ENCODE measurements at regions not wholly inside any gene's neighbourhood (a gene's known extent, or its start where the extent isn't known, plus 50 kb on each side); places are given as distances from the start of the nearest gene placed in this dataset.

- Histone ChIP-seq H3K4me2 (ENCODE audit: low read depth, low read length, poor library complexity, severe bottlenecking) (no peak overlapping the region), H2AFZ (ENCODE audit: low read depth, low read length, severe bottlenecking) (no peak overlapping the region)
These were observed 823.4 kb upstream of the GJE1 start for GRCh38 chr6:141309295-141309694.

DNA sequence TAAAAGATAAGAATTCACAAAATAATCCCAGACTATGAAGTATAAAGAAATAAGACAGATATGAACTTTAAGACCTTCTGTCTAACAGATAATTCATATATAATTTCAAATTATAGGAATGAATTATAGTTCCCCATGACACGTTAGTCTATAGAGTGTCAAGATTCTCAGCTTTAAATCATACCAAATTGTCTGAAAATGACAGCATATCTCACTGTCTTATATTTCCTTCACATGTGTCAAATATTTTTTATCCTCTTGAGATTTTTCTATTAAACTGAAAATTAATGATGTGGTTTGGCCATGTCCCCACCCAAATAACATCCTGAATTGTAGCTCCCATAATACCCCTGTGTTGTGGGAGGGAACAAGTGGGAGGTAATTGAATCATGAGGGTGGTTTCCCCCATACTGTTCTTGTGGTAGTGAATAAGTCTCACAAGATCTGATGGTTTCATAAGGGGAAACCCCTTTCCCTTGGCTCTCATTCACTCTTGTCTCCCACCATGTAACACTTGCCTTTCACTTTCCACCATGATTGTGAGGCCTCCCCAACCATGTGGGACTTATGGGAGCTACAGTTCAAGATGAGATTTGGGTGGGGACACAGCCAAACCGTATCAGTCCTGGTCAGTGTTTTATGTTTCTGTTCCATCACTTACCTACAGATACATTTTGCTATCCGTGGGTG, 825.3 kb upstream of the GJE1 start:
- H3K9me2 ChIP-seq (replicated peaks; ENCODE audit: insufficient read depth, low read length), result no peaks in the 10 kb centered on the region

More at GRCh38 chr6:141309295-141309694, 823.4 kb upstream of the GJE1 start:
- no peaks in the 10 kb centered on the region for H3K9me2 ChIP-seq (replicated peaks; ENCODE audit: insufficient read depth, low read length)
- H3F3A ChIP-seq (ENCODE audit: insufficient read depth), result no peaks in the 10 kb centered on the region
- no peaks in the 10 kb centered on the region for H3K27me3 ChIP-seq (ENCODE audit: low read length)
- no peak overlapping the region for H3K4me3 ChIP-seq (ENCODE audit: insufficient read depth, low read length, poor library complexity, severe bottlenecking)
- H3K9me3 ChIP-seq (ENCODE audit: insufficient read depth, low read length), result peaks cover 7% of the 10 kb centered on the region; the same call in 1 of the 2 replicates
- no peaks in the 10 kb centered on the region for H3K79me2 ChIP-seq (ENCODE audit: insufficient read depth, low read length)
- H3K27ac ChIP-seq (ENCODE audit: low read depth, low read length), result no peak overlapping the region
- no peak overlapping the region for H3K9ac ChIP-seq (ENCODE audit: low read length)
- no peaks in the 10 kb centered on the region for H3K36me3 ChIP-seq (ENCODE audit: low read length)
- TF ChIP-seq CTCF (IDR thresholded peaks at IDR 0.05; ENCODE audit: insufficient read depth, low read length, poor library complexity, severe bottlenecking) (no peak), EZH2phosphoT487 (conservative IDR thresholded peaks at IDR 0.05; ENCODE audit: low read length) (no peak)
- H4K20me1 ChIP-seq (ENCODE audit: low read depth, low read length), result no peaks in the 10 kb centered on the region

DNA sequence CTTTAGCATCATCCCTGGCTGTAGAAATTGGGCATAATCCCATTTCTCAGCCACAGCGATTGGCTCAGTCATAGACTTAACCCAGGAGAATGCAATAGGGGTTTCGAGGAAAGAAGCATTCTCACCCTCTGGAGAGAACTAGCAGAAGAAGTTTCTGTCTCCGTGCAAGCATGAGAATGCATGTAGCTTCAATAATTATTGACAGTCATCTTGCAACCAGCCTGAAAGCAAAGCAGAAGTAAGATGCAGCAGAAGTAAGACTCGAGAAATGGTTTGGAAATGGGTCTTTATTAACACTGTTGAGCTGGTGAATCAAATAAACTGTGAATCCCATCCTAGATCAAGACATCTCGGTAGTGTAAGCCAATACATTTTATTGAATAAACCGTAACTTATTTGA, 828.8 kb upstream of the GJE1 start:
- Histone ChIP-seq H3K27me3 (ENCODE audit: low read length) (no peaks in the 10 kb centered on the region), H4K20me1 (ENCODE audit: low read depth, low read length) (no peaks in the 10 kb centered on the region), H3K27ac (ENCODE audit: low read depth, low read length) (no peak overlapping the region), H2AFZ (ENCODE audit: low read depth, low read length, severe bottlenecking) (no peak overlapping the region), H3K4me2 (ENCODE audit: low read depth, low read length, poor library complexity, severe bottlenecking) (no peak overlapping the region), H3K9me2 (replicated peaks; ENCODE audit: insufficient read depth, low read length) (no peaks in the 10 kb centered on the region), H3K9ac (ENCODE audit: low read length) (no peak overlapping the region), H3K4me3 (ENCODE audit: insufficient read depth, low read length, poor library complexity, severe bottlenecking) (no peak overlapping the region), H3K9me3 (ENCODE audit: insufficient read depth, low read length) (peaks cover 7% of the 10 kb centered on the region; the same call in 1 of the 2 replicates), H3F3A (ENCODE audit: insufficient read depth) (no peaks in the 10 kb centered on the region), H3K36me3 (ENCODE audit: low read length) (no peaks in the 10 kb centered on the region), H3K79me2 (ENCODE audit: insufficient read depth, low read length) (no peaks in the 10 kb centered on the region)
- no peak for TF ChIP-seq CTCF (IDR thresholded peaks at IDR 0.05; ENCODE audit: insufficient read depth, low read length, poor library complexity, severe bottlenecking)
- no peak for TF ChIP-seq EZH2phosphoT487 (conservative IDR thresholded peaks at IDR 0.05; ENCODE audit: low read length)

More for the DNA sequence above, 825.3 kb upstream of the GJE1 start:
- H4K20me1 ChIP-seq (ENCODE audit: low read depth, low read length), result no peaks in the 10 kb centered on the region
- no peak overlapping the region for H3K4me2 ChIP-seq (ENCODE audit: low read depth, low read length, poor library complexity, severe bottlenecking)
- H3K9ac ChIP-seq (ENCODE audit: low read length), result no peak overlapping the region
- TF ChIP-seq CTCF (IDR thresholded peaks at IDR 0.05; ENCODE audit: insufficient read depth, low read length, poor library complexity, severe bottlenecking) (no peak), EZH2phosphoT487 (conservative IDR thresholded peaks at IDR 0.05; ENCODE audit: low read length) (no peak)
- peaks cover 7% of the 10 kb centered on the region; the same call in 1 of the 2 replicates for H3K9me3 ChIP-seq (ENCODE audit: insufficient read depth, low read length)
- H3F3A ChIP-seq (ENCODE audit: insufficient read depth), result no peaks in the 10 kb centered on the region
- no peak overlapping the region for H2AFZ ChIP-seq (ENCODE audit: low read depth, low read length, severe bottlenecking)
- no peak overlapping the region for H3K4me3 ChIP-seq (ENCODE audit: insufficient read depth, low read length, poor library complexity, severe bottlenecking)
- H3K36me3 ChIP-seq (ENCODE audit: low read length), result no peaks in the 10 kb centered on the region
- H3K27me3 ChIP-seq (ENCODE audit: low read length), result no peaks in the 10 kb centered on the region
- no peak overlapping the region for H3K27ac ChIP-seq (ENCODE audit: low read depth, low read length)
- H3K79me2 ChIP-seq (ENCODE audit: insufficient read depth, low read length), result no peaks in the 10 kb centered on the region
